ENCODE measurements at regions not wholly inside any gene's neighbourhood (a gene's known extent, or its start where the extent isn't known, plus 50 kb on each side); places are given as distances from the start of the nearest gene placed in this dataset.

- Histone ChIP-seq H3K9ac (ENCODE audit: extremely low read depth, insufficient read length, low read length) (no peak overlapping the region), H3K79me1 (ENCODE audit: insufficient read depth, low read depth, low read length, poor library complexity, severe bottlenecking) (peaks cover 6% of the 10 kb centered on the region), H3K14ac (ENCODE audit: insufficient read depth, low read length) (no peak overlapping the region), H3K4me1 (ENCODE audit: insufficient read depth, low read length) (peaks cover 8% of the 10 kb centered on the region), H3K27ac (ENCODE audit: insufficient read length, low read depth, low read length) (no peak overlapping the region), H2BK12ac (ENCODE audit: insufficient read length, low read depth, low read length) (no peak overlapping the region), H3K18ac (ENCODE audit: insufficient read length, low read depth, low read length) (no peak overlapping the region), H2BK15ac (ENCODE audit: low read depth, low read length) (no peak overlapping the region), H2BK20ac (ENCODE audit: low read depth, low read length, poor library complexity, severe bottlenecking) (no peak overlapping the region), H4K91ac (ENCODE audit: insufficient read length, low read depth, low read length) (no peak overlapping the region), H3K23ac (ENCODE audit: insufficient read length, low read depth, low read length) (no peak overlapping the region), H2BK120ac (ENCODE audit: low read depth, low read length, poor library complexity, severe bottlenecking) (no peak overlapping the region), H4K8ac (replicated peaks; ENCODE audit: insufficient read length, low read depth, low read length) (no peak overlapping the region), H3K23me2 (ENCODE audit: insufficient read length, low read depth, low read length, poor library complexity, severe bottlenecking) (no peaks in the 10 kb centered on the region), H3T11ph (ENCODE audit: low read length) (no peak overlapping the region), H2AK5ac (ENCODE audit: insufficient read length, low read length) (no peak overlapping the region), H2BK5ac (ENCODE audit: insufficient read length, low read length) (no peak overlapping the region), H3K79me2 (ENCODE audit: insufficient read depth, low read length) (peaks cover 21% of the 10 kb centered on the region; the same call in 1 of the 2 replicates), H2AFZ (ENCODE audit: low read length) (no peak overlapping the region), H3K4me2 (ENCODE audit: insufficient read depth, insufficient read length, low read length) (no peak overlapping the region), H3K27me3 (ENCODE audit: insufficient read depth, low read length) (0 out of 2 replicates have a peak, but pooled peaks cover 1% of the 10 kb centered on the region), H3K4ac (ENCODE audit: low read depth, low read length) (no peak overlapping the region), H4K5ac (ENCODE audit: insufficient read length, low read depth, low read length) (no peak overlapping the region), H3K56ac (ENCODE audit: insufficient read length, low read depth, low read length) (no peak overlapping the region), H3K9me3 (ENCODE audit: control insufficient read depth, low read depth, low read length) (no peaks in the 10 kb centered on the region), H4K20me1 (ENCODE audit: control insufficient read depth, insufficient read depth, insufficient read length) (no peaks in the 10 kb centered on the region)
- Mint-ChIP-seq H3K27me3 (ENCODE audit: low read depth) (no peaks in the 10 kb centered on the region), H3K4me3 (no peak overlapping the region), H3K4me1 (peaks cover 65 to 77% of the 10 kb centered on the region in 2 experiments), H3K27ac (peak overlapping the region in 1 of 3 experiments; percentile 68; a peak in 2 of 7 replicates), H3K9me3 (no peaks in the 10 kb centered on the region), H3K36me3 (ENCODE audit: insufficient read depth in 1 of 3, low read depth in 3 of 3) (peaks cover 3 to 7% (median 5%) of the 10 kb centered on the region in 3 experiments; a peak in 4 of 7 replicates)
- no peak for TF ChIP-seq CTCF (conservative IDR thresholded peaks at IDR 0.05)
- DNase-seq, result no peak
- WGBS (ENCODE audit: extremely low coverage, insufficient read length, low lambda C conversion rate), result no CpG with 5 or more reads among the region's 3 CpGs
Observed at GRCh38 chr5:124670722-124671184, 75.7 kb downstream of the ZNF608 start.
